WTC11 (cell line): ENCODE measurements at regions not wholly inside any gene's neighbourhood (a gene's known extent, or its start where the extent isn't known, plus 50 kb on each side); places are given as distances from the start of the nearest gene placed in this dataset.

Experiments
- ATAC-seq: fragments of 200-7000 bp; cut with Tn5 transposase; 2 replicates; pipeline ENCODE4 v1.10.0; 2021; ENCODE audit warnings: mild to moderate bottlenecking, moderate library complexity
- CTCF ChIA-PET: fragments of 300-600 bp; sonication (Branson Sonifier 250); formaldehyde crosslinking; loops from one replicate; lab custom pipeline; 2021; ENCODE audit warnings: antibody characterized with exemption; lab: Charles Lee
- POLR2A ChIA-PET: fragments of 350-600 bp; sonication (Branson Sonifier 250); formaldehyde crosslinking; loops from one replicate; lab custom pipeline; 2021; ENCODE audit warnings: antibody characterized with exemption; lab: Charles Lee
- DNase-seq: peaks from one replicate; pipeline ENCODE4 v3.0.0; 2021; ENCODE audit warnings: low spot score
- H3K27ac Mint-ChIP-seq: 2 replicates; pipeline ENCODE4 v1.8.0; 2021; ENCODE audit warnings: mixed read lengths
- H3K27me3 Mint-ChIP-seq: 2 replicates; pipeline ENCODE4 v1.8.0; 2021; ENCODE audit warnings: low read depth, mild to moderate bottlenecking, moderate library complexity, mixed read lengths
- H3K36me3 Mint-ChIP-seq: 2 replicates; pipeline ENCODE4 v1.8.0; 2021; ENCODE audit warnings: mixed read lengths
- H3K4me1 Mint-ChIP-seq: 2 replicates; pipeline ENCODE4 v1.8.0; 2022; ENCODE audit warnings: mixed read lengths
- H3K4me3 Mint-ChIP-seq: 2 replicates; pipeline ENCODE4 v1.8.0; 2021; ENCODE audit warnings: mild to moderate bottlenecking, moderate library complexity, mixed read lengths
- H3K9me3 Mint-ChIP-seq: 2 replicates; pipeline ENCODE4 v1.8.0; 2021; ENCODE audit warnings: mixed read lengths
- AFF4 ChIP-seq: sonication (generic); formaldehyde crosslinking; IDR thresholded peaks from 2 replicates; pipeline ENCODE4 v1.8.1; 2023; ENCODE audit warnings: mild to moderate bottlenecking, missing genetic modification reagents, borderline replicate concordance
- ELF4 ChIP-seq: sonication (generic); formaldehyde crosslinking; IDR thresholded peaks from 2 replicates; pipeline ENCODE4 v1.8.1; 2022; ENCODE audit warnings: low read depth, mild to moderate bottlenecking, moderate library complexity, missing genetic modification reagents
- EMX1 ChIP-seq: fragments of 250-450 bp; sonication (Bioruptor Pico); IDR thresholded peaks from 2 replicates; pipeline ENCODE4 v1.8.0; 2021; ENCODE audit warnings: mild to moderate bottlenecking
- ETV6 ChIP-seq: sonication (generic); formaldehyde crosslinking; IDR thresholded peaks from 2 replicates; pipeline ENCODE4 v1.8.1; 2022; ENCODE audit warnings: mild to moderate bottlenecking, missing genetic modification reagents
- FOXK1 ChIP-seq: sonication (generic); formaldehyde crosslinking; IDR thresholded peaks from 2 replicates; pipeline ENCODE4 v1.8.0; 2022; ENCODE audit warnings: mild to moderate bottlenecking, moderate library complexity, missing genetic modification reagents
- IRF2 ChIP-seq: sonication (generic); formaldehyde crosslinking; IDR thresholded peaks from 2 replicates; pipeline ENCODE4 v1.8.0; 2022; ENCODE audit warnings: low read depth, missing genetic modification reagents, borderline replicate concordance
- MYBL2 ChIP-seq: sonication (generic); formaldehyde crosslinking; IDR thresholded peaks from 2 replicates; pipeline ENCODE4 v1.8.1; 2023; ENCODE audit warnings: mild to moderate bottlenecking, moderate library complexity, missing genetic modification reagents
- NFATC4 ChIP-seq: fragments of 250-450 bp; sonication (Bioruptor Pico); IDR thresholded peaks from 2 replicates; pipeline ENCODE4 v1.9.0; 2021; ENCODE audit warnings: mild to moderate bottlenecking
- NFYB ChIP-seq: sonication (generic); formaldehyde crosslinking; conservative IDR thresholded peaks from 2 replicates; pipeline ENCODE4 v1.8.0; 2022; ENCODE audit warnings: low read depth, missing genetic modification reagents
- SP1 ChIP-seq: sonication (generic); formaldehyde crosslinking; conservative IDR thresholded peaks from 2 replicates; pipeline ENCODE4 v1.8.1; 2022; ENCODE audit warnings: missing genetic modification reagents
- ZNF138 ChIP-seq: sonication (generic); formaldehyde crosslinking; conservative IDR thresholded peaks from 2 replicates; pipeline ENCODE4 v1.8.1; 2022; ENCODE audit warnings: mild to moderate bottlenecking, moderate library complexity, missing genetic modification reagents
- ZNF219 ChIP-seq: sonication (generic); formaldehyde crosslinking; IDR thresholded peaks from 2 replicates; pipeline ENCODE4 v1.8.0; 2023; ENCODE audit warnings: missing genetic modification reagents, mild to moderate bottlenecking, borderline replicate concordance
- ZNF263 ChIP-seq: sonication (generic); formaldehyde crosslinking; IDR thresholded peaks from 2 replicates; pipeline ENCODE4 v1.8.1; 2022; ENCODE audit warnings: low read depth, mild to moderate bottlenecking, moderate library complexity, missing genetic modification reagents
- ZNF425 ChIP-seq: fragments of 250-450 bp; sonication (Bioruptor Pico); conservative IDR thresholded peaks from 2 replicates; pipeline ENCODE4 v1.9.0; 2021; ENCODE audit warnings: mild to moderate bottlenecking
- TF ChIP-seq, protein P1 (sequence below): sonication (generic); formaldehyde crosslinking; IDR thresholded peaks from 2 replicates; pipeline ENCODE4 v1.8.0; 2022; ENCODE audit warnings: mild to moderate bottlenecking, missing genetic modification reagents
- TF ChIP-seq, protein P2 (sequence below): sonication (generic); formaldehyde crosslinking; IDR thresholded peaks from 2 replicates; pipeline ENCODE4 v1.8.1; 2022; ENCODE audit warnings: mild to moderate bottlenecking, moderate library complexity, missing genetic modification reagents
- TF ChIP-seq, protein P3 (sequence below): sonication (generic); formaldehyde crosslinking; IDR thresholded peaks from 2 replicates; pipeline ENCODE4 v1.8.1; 2022; ENCODE audit warnings: mild to moderate bottlenecking, missing genetic modification reagents, moderate library complexity, borderline replicate concordance
- TF ChIP-seq, protein P4 (sequence below): sonication (generic); formaldehyde crosslinking; IDR thresholded peaks from 2 replicates; pipeline ENCODE4 v1.8.0; 2022; ENCODE audit warnings: mild to moderate bottlenecking, missing genetic modification reagents
- TF ChIP-seq, protein P5 (sequence below): sonication (generic); formaldehyde crosslinking; IDR thresholded peaks from 2 replicates; pipeline ENCODE4 v1.8.0; 2022; ENCODE audit warnings: mild to moderate bottlenecking, missing genetic modification reagents

DNA sequence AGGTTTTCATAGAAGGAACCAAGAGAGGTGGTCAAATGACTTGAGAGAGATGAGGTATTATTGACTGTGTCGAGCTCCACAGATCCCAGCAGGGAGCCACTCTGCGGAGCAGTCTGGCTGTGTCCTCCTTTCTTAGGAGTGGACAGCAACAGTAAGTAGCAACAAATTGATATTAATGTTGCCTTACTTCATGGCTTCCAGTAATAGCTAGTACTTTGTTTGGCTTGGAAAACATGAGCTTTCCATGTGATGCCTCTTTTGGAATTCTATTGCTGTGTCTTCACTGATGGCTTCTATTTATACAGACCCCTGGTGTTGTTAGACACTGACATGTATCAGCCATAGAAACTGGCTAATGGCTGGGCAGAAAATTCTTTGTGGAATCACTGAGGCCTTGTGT lies 531.2 kb upstream of the CCDC196 start (continued):
- TF ChIP-seq, protein P1, sequence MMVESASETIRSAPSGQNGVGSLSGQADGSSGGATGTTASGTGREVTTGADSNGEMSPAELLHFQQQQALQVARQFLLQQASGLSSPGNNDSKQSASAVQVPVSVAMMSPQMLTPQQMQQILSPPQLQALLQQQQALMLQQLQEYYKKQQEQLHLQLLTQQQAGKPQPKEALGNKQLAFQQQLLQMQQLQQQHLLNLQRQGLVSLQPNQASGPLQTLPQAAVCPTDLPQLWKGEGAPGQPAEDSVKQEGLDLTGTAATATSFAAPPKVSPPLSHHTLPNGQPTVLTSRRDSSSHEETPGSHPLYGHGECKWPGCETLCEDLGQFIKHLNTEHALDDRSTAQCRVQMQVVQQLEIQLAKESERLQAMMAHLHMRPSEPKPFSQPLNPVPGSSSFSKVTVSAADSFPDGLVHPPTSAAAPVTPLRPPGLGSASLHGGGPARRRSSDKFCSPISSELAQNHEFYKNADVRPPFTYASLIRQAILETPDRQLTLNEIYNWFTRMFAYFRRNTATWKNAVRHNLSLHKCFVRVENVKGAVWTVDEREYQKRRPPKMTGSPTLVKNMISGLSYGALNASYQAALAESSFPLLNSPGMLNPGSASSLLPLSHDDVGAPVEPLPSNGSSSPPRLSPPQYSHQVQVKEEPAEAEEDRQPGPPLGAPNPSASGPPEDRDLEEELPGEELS (CRISPR knock-in tag): no peak
- TF ChIP-seq, all 79 proteins: peak for 0

- Mint-ChIP-seq H3K36me3 (peaks cover 5% of the 10 kb centered on the region; the same call in 1 of the 2 replicates), H3K27me3 (no peaks in the 10 kb centered on the region), H3K4me1 (peaks cover 24% of the 10 kb centered on the region), H3K27ac (no peak overlapping the region), H3K9me3 (peaks cover 10% of the 10 kb centered on the region), H3K4me3 (no peak overlapping the region)
- ATAC-seq: peak; percentile 75
- POLR2A ChIA-PET: interaction anchor here (0.6 kb wide), 1 partner anchor 338 kb away, joined by 3 read pairs; no protein-coding TSS in a partner anchor
- CTCF ChIA-PET: interaction anchor here (0.8 to 2.7 kb wide), 16 partner anchors 8 to 793 kb away, joined by 3 to 24 read pairs (median 4); no protein-coding TSS in a partner anchor
- peak; percentile 20 for DNase-seq
- TF ChIP-seq, protein P2, sequence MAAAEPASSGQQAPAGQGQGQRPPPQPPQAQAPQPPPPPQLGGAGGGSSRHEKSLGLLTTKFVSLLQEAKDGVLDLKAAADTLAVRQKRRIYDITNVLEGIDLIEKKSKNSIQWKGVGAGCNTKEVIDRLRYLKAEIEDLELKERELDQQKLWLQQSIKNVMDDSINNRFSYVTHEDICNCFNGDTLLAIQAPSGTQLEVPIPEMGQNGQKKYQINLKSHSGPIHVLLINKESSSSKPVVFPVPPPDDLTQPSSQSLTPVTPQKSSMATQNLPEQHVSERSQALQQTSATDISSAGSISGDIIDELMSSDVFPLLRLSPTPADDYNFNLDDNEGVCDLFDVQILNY: no peak
- no peak for TF ChIP-seq ZNF219
- 0 out of 2 replicates have a peak, but pooled peaks have one; percentile 17 for TF ChIP-seq MYBL2 (CRISPR knock-in tag)
- TF ChIP-seq ZNF425 (CRISPR knock-in tag): no peak
- no peak for TF ChIP-seq FOXK1
- TF ChIP-seq EMX1 (CRISPR knock-in tag): no peak
- no peak for TF ChIP-seq ZNF138
- TF ChIP-seq, protein P3, sequence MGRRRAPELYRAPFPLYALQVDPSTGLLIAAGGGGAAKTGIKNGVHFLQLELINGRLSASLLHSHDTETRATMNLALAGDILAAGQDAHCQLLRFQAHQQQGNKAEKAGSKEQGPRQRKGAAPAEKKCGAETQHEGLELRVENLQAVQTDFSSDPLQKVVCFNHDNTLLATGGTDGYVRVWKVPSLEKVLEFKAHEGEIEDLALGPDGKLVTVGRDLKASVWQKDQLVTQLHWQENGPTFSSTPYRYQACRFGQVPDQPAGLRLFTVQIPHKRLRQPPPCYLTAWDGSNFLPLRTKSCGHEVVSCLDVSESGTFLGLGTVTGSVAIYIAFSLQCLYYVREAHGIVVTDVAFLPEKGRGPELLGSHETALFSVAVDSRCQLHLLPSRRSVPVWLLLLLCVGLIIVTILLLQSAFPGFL (CRISPR knock-in tag): no peak
- no peak for TF ChIP-seq IRF2 (CRISPR knock-in tag)
- no peak for TF ChIP-seq ZNF263 (CRISPR knock-in tag)
- TF ChIP-seq SP1 (CRISPR knock-in tag): peak; percentile 65; the same call in 1 of the 2 replicates
- no peak for TF ChIP-seq AFF4 (CRISPR knock-in tag)
- peak; percentile 90; the same call in 1 of the 2 replicates for TF ChIP-seq ETV6 (CRISPR knock-in tag)
- TF ChIP-seq, protein P4, sequence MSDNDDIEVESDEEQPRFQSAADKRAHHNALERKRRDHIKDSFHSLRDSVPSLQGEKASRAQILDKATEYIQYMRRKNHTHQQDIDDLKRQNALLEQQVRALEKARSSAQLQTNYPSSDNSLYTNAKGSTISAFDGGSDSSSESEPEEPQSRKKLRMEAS (CRISPR knock-in tag): no peak
- TF ChIP-seq, protein P5, sequence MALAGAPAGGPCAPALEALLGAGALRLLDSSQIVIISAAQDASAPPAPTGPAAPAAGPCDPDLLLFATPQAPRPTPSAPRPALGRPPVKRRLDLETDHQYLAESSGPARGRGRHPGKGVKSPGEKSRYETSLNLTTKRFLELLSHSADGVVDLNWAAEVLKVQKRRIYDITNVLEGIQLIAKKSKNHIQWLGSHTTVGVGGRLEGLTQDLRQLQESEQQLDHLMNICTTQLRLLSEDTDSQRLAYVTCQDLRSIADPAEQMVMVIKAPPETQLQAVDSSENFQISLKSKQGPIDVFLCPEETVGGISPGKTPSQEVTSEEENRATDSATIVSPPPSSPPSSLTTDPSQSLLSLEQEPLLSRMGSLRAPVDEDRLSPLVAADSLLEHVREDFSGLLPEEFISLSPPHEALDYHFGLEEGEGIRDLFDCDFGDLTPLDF: no peak
- TF ChIP-seq ELF4 (CRISPR knock-in tag): no peak
- TF ChIP-seq, protein P1 (CRISPR knock-in tag): peak; percentile 76; the same call in 1 of the 2 replicates
- no peak for TF ChIP-seq NFYB (CRISPR knock-in tag)
- TF ChIP-seq NFATC4 (CRISPR knock-in tag): no peak
These were observed 528.5 kb upstream of the CCDC196 start for GRCh38 chr14:65957631-65958205.
